SK-N-SH (cell line): ENCODE measurements at regions not wholly inside any gene's neighbourhood (a gene's known extent, or its start where the extent isn't known, plus 50 kb on each side); places are given as distances from the start of the nearest gene placed in this dataset.

Experiments
- CTCF ChIA-PET: fragments of 300-600, 350-600 bp; formaldehyde crosslinking; extraction: SDS; loops from one replicate; lab custom pipeline; 2021; lab: Yijun Ruan, JAX
- POLR2A ChIA-PET: fragments of 350-600 bp; sonication (Branson Sonifier 250); formaldehyde crosslinking; extraction: SDS; loops from one replicate; lab custom pipeline; 2020; ENCODE audit warnings: antibody characterized with exemption, inconsistent platforms; lab: Yijun Ruan, JAX
- DNase-seq: peaks from one replicate; pipeline ENCODE4 v3.0.0; 2012
- H2AFZ ChIP-seq: fragments of 200-600 bp; sonication (generic); 2 replicates; pipeline ENCODE4 v1.8.1; 2016; ENCODE audit warnings: antibody characterized with exemption, mild to moderate bottlenecking, low read depth
- H3F3A ChIP-seq: fragments of 200-600 bp; sonication (generic); replicated peaks from 2 replicates; pipeline ENCODE3; 2016; ENCODE audit warnings: antibody characterized with exemption, mild to moderate bottlenecking; ENCODE audit not compliant: insufficient read depth
- H3K27ac ChIP-seq, 2 experiments: fragments of 200-500 bp in 1 of 2; fragments of 200-600 bp in 1 of 2; sonication (Bioruptor generic) in 1 of 2; sonication (generic), shearing (Covaris generic) in 1 of 2; 2 replicates each; pipeline versions ENCODE4 v1.5.1 to v1.6.1; 2014 to 2016; ENCODE audit warnings: low read depth in 2 of 2, inconsistent platforms in 1 of 2, low read length in 1 of 2, mild to moderate bottlenecking in 1 of 2, mixed read lengths in 1 of 2
- H3K27me3 ChIP-seq: fragments of 200-600 bp; sonication (generic), shearing (Covaris generic); 2 replicates; pipeline ENCODE4 v1.6.1; 2016; ENCODE audit warnings: mixed run types; ENCODE audit not compliant: insufficient read depth
- H3K36me3 ChIP-seq, 2 experiments: fragments of 200-500 bp in 1 of 2; fragments of 200-600 bp in 1 of 2; sonication (Bioruptor generic) in 1 of 2; sonication (generic) in 1 of 2; replicated peaks in 1 of 2; 2 replicates each; pipeline versions ENCODE3 to v1.5.1; 2014 to 2016; ENCODE audit warnings: low read length in 1 of 2, mild to moderate bottlenecking in 1 of 2; ENCODE audit not compliant: insufficient read depth in 2 of 2, control insufficient read depth in 1 of 2
- H3K4me1 ChIP-seq, 2 experiments: fragments of 200-500 bp in 1 of 2; fragments of 200-600 bp in 1 of 2; sonication (Bioruptor generic) in 1 of 2; sonication (generic), shearing (Covaris generic) in 1 of 2; 2 replicates each; pipeline versions ENCODE4 v1.5.1 to v1.6.1; 2014 to 2016; ENCODE audit warnings: low read depth in 1 of 2, low read length in 1 of 2, mixed run types in 1 of 2; ENCODE audit not compliant: insufficient read depth in 2 of 2, control insufficient read depth in 1 of 2
- H3K4me2 ChIP-seq: fragments of 200-600 bp; sonication (generic), shearing (Covaris generic); 2 replicates; pipeline ENCODE4 v1.6.1; 2017; ENCODE audit warnings: mixed run types
- H3K4me3 ChIP-seq, 2 experiments: fragments of 200-500 bp in 1 of 2; fragments of 200-600 bp in 1 of 2; sonication (Bioruptor generic) in 1 of 2; sonication (generic), shearing (Covaris generic) in 1 of 2; 2 replicates each; pipeline versions ENCODE4 v1.5.1 to v1.8.1; 2014 to 2016; ENCODE audit warnings: low read depth in 2 of 2, inconsistent platforms in 1 of 2, low read length in 1 of 2, mild to moderate bottlenecking in 1 of 2, mixed read lengths in 1 of 2, moderate library complexity in 1 of 2
- H3K79me2 ChIP-seq: fragments of 200-600 bp; sonication (generic); 2 replicates; pipeline ENCODE4 v1.8.1; 2017; ENCODE audit warnings: mild to moderate bottlenecking; ENCODE audit not compliant: insufficient read depth
- H3K9ac ChIP-seq: fragments of 200-600 bp; sonication (generic); 2 replicates; pipeline ENCODE4 v1.6.1; 2017; ENCODE audit warnings: mixed run types
- H3K9me2 ChIP-seq: fragments of 200-600 bp; sonication (generic); 2 replicates; pipeline ENCODE4 v1.6.1; 2017; ENCODE audit warnings: mixed run types
- H3K9me3 ChIP-seq: fragments of 200-600 bp; sonication (generic); 2 replicates; pipeline ENCODE4 v1.6.1; 2017; ENCODE audit warnings: mixed run types, mild to moderate bottlenecking, moderate library complexity
- H4K20me1 ChIP-seq: fragments of 200-600 bp; sonication (generic); 2 replicates; pipeline ENCODE4 v1.6.1; 2017; ENCODE audit warnings: mild to moderate bottlenecking, mixed run types; ENCODE audit not compliant: insufficient read depth
- CHD2 ChIP-seq: fragments of 150-350 bp; IDR thresholded peaks from 2 replicates; pipeline ENCODE4 v1.6.1; 2018; ENCODE audit warnings: low read length; ENCODE audit not compliant: partially characterized antibody
- CTCF ChIP-seq: fragments of 200-600 bp; sonication (generic); IDR thresholded peaks from 2 replicates; pipeline ENCODE4 v1.6.1; 2017; ENCODE audit warnings: antibody characterized with exemption, mild to moderate bottlenecking, moderate library complexity
- FOSL2 ChIP-seq: IDR thresholded peaks from 2 replicates; pipeline ENCODE4 v1.4.0; 2012; ENCODE audit warnings: low read depth, mild to moderate bottlenecking, moderate library complexity, borderline replicate concordance
- FOXM1 ChIP-seq: IDR thresholded peaks from 2 replicates; pipeline ENCODE4 v1.4.0; 2012; ENCODE audit warnings: low read depth, mild to moderate bottlenecking
- JUND ChIP-seq: IDR thresholded peaks from 2 replicates; pipeline ENCODE4 v1.4.0; 2012
- NRF1 ChIP-seq: IDR thresholded peaks from 2 replicates; pipeline ENCODE4 v1.6.1; 2012; ENCODE audit warnings: low read depth, mild to moderate bottlenecking, low read length
- PBX3 ChIP-seq: IDR thresholded peaks from 2 replicates; pipeline ENCODE4; 2012
- RAD21 ChIP-seq: IDR thresholded peaks from 2 replicates; pipeline ENCODE4 v1.6.1; 2012; ENCODE audit warnings: mild to moderate bottlenecking, low read length
- RXRA ChIP-seq: IDR thresholded peaks from 2 replicates; pipeline ENCODE4 v1.4.0; 2012; ENCODE audit warnings: low read depth, mild to moderate bottlenecking, borderline replicate concordance
- SIN3A ChIP-seq: IDR thresholded peaks from 2 replicates; pipeline ENCODE4 v1.6.1; 2012; ENCODE audit warnings: low read depth, mild to moderate bottlenecking, low read length, moderate library complexity, borderline replicate concordance
- TCF12 ChIP-seq: IDR thresholded peaks from 2 replicates; pipeline ENCODE4 v1.4.0; 2012
- YY1 ChIP-seq: IDR thresholded peaks from 2 replicates; pipeline ENCODE4 v1.4.0; 2012; ENCODE audit warnings: low read depth, mild to moderate bottlenecking
- WGBS: methylation state at CpG from one replicate; pipeline ENCODE4 v1.1.6; 2017; ENCODE audit warnings: low lambda C conversion rate; 5-methylcytosine and 5-hydroxymethylcytosine counted together
- TF ChIP-seq, protein P1 (sequence below): fragments of 150-350 bp; IDR thresholded peaks from 2 replicates; pipeline ENCODE4 v1.6.1; 2017; ENCODE audit warnings: antibody characterized with exemption, low read length, low read depth, borderline replicate concordance
- TF ChIP-seq, protein P2 (sequence below): IDR thresholded peaks from 2 replicates; pipeline ENCODE4 v1.4.0; 2012; ENCODE audit warnings: low read depth
- TF ChIP-seq, protein P3 (sequence below): IDR thresholded peaks from 2 replicates; pipeline ENCODE4 v1.4.0; 2012; ENCODE audit warnings: low read depth, borderline replicate concordance

GRCh38 chr6:144778056-144778455 is 492.9 kb downstream of the UTRN start:
- Histone ChIP-seq H3K36me3 (peaks cover 4 to 7% of the 10 kb centered on the region in 2 experiments), H3F3A (no peaks in the 10 kb centered on the region), H3K27me3 (no peaks in the 10 kb centered on the region), H3K27ac (no peak overlapping the region), H3K4me1 (no peaks in the 10 kb centered on the region), H3K4me2 (no peak overlapping the region), H2AFZ (no peak overlapping the region), H3K9me2 (no peaks in the 10 kb centered on the region), H3K9ac (no peak overlapping the region), H3K79me2 (no peaks in the 10 kb centered on the region), H3K4me3 (no peak overlapping the region), H4K20me1 (no peaks in the 10 kb centered on the region), H3K9me3 (no peaks in the 10 kb centered on the region)
- DNase-seq = no peak
- WGBS = 55% methylated on average over 2 of the region's 2 CpGs
- ChIA-PET CTCF (no interaction called here), POLR2A (no interaction called here)
- TF ChIP-seq FOSL2 (no peak), CHD2 (no peak), YY1 (no peak), RAD21 (no peak), JUND (no peak), PBX3 (no peak), CTCF (no peak), NRF1 (no peak), SIN3A (no peak), TCF12 (no peak), FOXM1 (no peak), RXRA (no peak)
- TF ChIP-seq, protein P1, sequence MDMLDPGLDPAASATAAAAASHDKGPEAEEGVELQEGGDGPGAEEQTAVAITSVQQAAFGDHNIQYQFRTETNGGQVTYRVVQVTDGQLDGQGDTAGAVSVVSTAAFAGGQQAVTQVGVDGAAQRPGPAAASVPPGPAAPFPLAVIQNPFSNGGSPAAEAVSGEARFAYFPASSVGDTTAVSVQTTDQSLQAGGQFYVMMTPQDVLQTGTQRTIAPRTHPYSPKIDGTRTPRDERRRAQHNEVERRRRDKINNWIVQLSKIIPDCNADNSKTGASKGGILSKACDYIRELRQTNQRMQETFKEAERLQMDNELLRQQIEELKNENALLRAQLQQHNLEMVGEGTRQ = no peak
- TF ChIP-seq, protein P2, sequence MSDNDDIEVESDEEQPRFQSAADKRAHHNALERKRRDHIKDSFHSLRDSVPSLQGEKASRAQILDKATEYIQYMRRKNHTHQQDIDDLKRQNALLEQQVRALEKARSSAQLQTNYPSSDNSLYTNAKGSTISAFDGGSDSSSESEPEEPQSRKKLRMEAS = no peak
- TF ChIP-seq, protein P3, sequence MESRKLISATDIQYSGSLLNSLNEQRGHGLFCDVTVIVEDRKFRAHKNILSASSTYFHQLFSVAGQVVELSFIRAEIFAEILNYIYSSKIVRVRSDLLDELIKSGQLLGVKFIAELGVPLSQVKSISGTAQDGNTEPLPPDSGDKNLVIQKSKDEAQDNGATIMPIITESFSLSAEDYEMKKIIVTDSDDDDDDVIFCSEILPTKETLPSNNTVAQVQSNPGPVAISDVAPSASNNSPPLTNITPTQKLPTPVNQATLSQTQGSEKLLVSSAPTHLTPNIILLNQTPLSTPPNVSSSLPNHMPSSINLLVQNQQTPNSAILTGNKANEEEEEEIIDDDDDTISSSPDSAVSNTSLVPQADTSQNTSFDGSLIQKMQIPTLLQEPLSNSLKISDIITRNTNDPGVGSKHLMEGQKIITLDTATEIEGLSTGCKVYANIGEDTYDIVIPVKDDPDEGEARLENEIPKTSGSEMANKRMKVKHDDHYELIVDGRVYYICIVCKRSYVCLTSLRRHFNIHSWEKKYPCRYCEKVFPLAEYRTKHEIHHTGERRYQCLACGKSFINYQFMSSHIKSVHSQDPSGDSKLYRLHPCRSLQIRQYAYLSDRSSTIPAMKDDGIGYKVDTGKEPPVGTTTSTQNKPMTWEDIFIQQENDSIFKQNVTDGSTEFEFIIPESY = no peak
